Left ventricle myocardium inferior (tissue), 1 donor: ENCODE measurements at regions not wholly inside any gene's neighbourhood (a gene's known extent, or its start where the extent isn't known, plus 50 kb on each side); places are given as distances from the start of the nearest gene placed in this dataset.

Source experiments
- DNase-seq: peaks from one replicate; pipeline ENCODE4 v3.0.0-alpha.2; 2020
- H3K27ac ChIP-seq: fragments of 200-600 bp; replicated peaks from 2 replicates; pipeline ENCODE4 v1.8.0; 2021
- H3K27me3 ChIP-seq: fragments of 200-600 bp; 2 replicates; pipeline ENCODE4 v1.8.0; 2021; ENCODE audit warnings: low read depth
- H3K36me3 ChIP-seq: fragments of 200-600 bp; 2 replicates; pipeline ENCODE4 v1.8.0; 2021
- H3K4me1 ChIP-seq: fragments of 200-600 bp; 2 replicates; pipeline ENCODE4 v1.8.0; 2021
- H3K4me3 ChIP-seq: fragments of 200-600 bp; 2 replicates; pipeline ENCODE4 v1.8.0; 2021; ENCODE audit warnings: mild to moderate bottlenecking, moderate library complexity
- H3K9me3 ChIP-seq: fragments of 200-600 bp; replicated peaks from 2 replicates; pipeline ENCODE4 v1.8.0; 2021
- CTCF ChIP-seq: fragments of 200-600 bp; IDR thresholded peaks from 2 replicates; pipeline ENCODE4 v1.8.0; 2021; ENCODE audit warnings: antibody characterized with exemption, mild to moderate bottlenecking, borderline replicate concordance
- intact Hi-C: fragments of 100-400 bp; cut with micrococcal nuclease; formaldehyde crosslinking; loops from one replicate; pipeline ENCODE4 v1.11.0; 2022
- donor health status: DM: no; HTN: yes; CAD: no; lungs with severe emphysema.

- H3K9me3 ChIP-seq: peaks cover 12% of the 10 kb centered on the region
- DNase-seq: no peak
- H3K4me3 ChIP-seq: no peak overlapping the region
- H3K36me3 ChIP-seq: no peaks in the 10 kb centered on the region
- H3K27ac ChIP-seq: no peak overlapping the region
- intact Hi-C loops: no loop called here
- TF ChIP-seq CTCF: no peak
- H3K4me1 ChIP-seq: peaks cover 11% of the 10 kb centered on the region
- H3K27me3 ChIP-seq: no peaks in the 10 kb centered on the region
Measured at GRCh38 chr5:99037668-99038067, 108.9 kb upstream of the CHD1 start.

GRCh38 chr5:99035942-99036341 lies 107.1 kb upstream of the CHD1 start:
- intact Hi-C loops: no loop called here

GRCh38 chr5:99034336-99034735 lies 105.5 kb upstream of the CHD1 start:
- no peaks in the 10 kb centered on the region for H3K27me3 ChIP-seq
- no peak for DNase-seq
- H3K9me3 ChIP-seq: no peaks in the 10 kb centered on the region
- intact Hi-C loops: no loop called here
- no peaks in the 10 kb centered on the region for H3K36me3 ChIP-seq
- peaks cover 12% of the 10 kb centered on the region for H3K4me1 ChIP-seq
- H3K4me3 ChIP-seq: no peak overlapping the region
- H3K27ac ChIP-seq: peak overlapping the region; percentile 71
- no peak for TF ChIP-seq CTCF

More at GRCh38 chr5:99035942-99036341, 107.1 kb upstream of the CHD1 start:
- Histone ChIP-seq H3K9me3 (no peaks in the 10 kb centered on the region), H3K36me3 (no peaks in the 10 kb centered on the region), H3K4me3 (no peak overlapping the region), H3K27ac (no peak overlapping the region), H3K4me1 (peaks cover 12% of the 10 kb centered on the region), H3K27me3 (no peaks in the 10 kb centered on the region)
- no peak for TF ChIP-seq CTCF
- DNase-seq: no peak

- peak overlapping the region; percentile 71 for H3K27ac ChIP-seq
- H3K4me3 ChIP-seq: peak overlapping the region; percentile 59
- no peak for TF ChIP-seq CTCF
- peaks cover 12% of the 10 kb centered on the region for H3K4me1 ChIP-seq
- no peaks in the 10 kb centered on the region for H3K27me3 ChIP-seq
- no peak for DNase-seq
- H3K36me3 ChIP-seq: no peaks in the 10 kb centered on the region
- H3K9me3 ChIP-seq: no peaks in the 10 kb centered on the region
- intact Hi-C loops: no loop called here
Measured at GRCh38 chr5:99033014-99033900, 104.5 kb upstream of the CHD1 start.

GRCh38 chr5:99032234-99033013 lies 103.6 kb upstream of the CHD1 start:
- intact Hi-C loops: no loop called here
- H3K4me3 ChIP-seq: peak overlapping the region; percentile 59
- DNase-seq: peak; percentile 28
- H3K27ac ChIP-seq: peak overlapping the region; percentile 71
- H3K9me3 ChIP-seq: no peaks in the 10 kb centered on the region
- peak; percentile 87 for TF ChIP-seq CTCF
- peaks cover 8% of the 10 kb centered on the region for H3K4me1 ChIP-seq
- no peaks in the 10 kb centered on the region for H3K27me3 ChIP-seq
- H3K36me3 ChIP-seq: no peaks in the 10 kb centered on the region
